ENCODE measurements at regions not wholly inside any gene's neighbourhood (a gene's known extent, or its start where the extent isn't known, plus 50 kb on each side); places are given as distances from the start of the nearest gene placed in this dataset.
A peak's percentile ranks its signal among the peaks of the same experiment; 100 is the strongest.

DNA sequence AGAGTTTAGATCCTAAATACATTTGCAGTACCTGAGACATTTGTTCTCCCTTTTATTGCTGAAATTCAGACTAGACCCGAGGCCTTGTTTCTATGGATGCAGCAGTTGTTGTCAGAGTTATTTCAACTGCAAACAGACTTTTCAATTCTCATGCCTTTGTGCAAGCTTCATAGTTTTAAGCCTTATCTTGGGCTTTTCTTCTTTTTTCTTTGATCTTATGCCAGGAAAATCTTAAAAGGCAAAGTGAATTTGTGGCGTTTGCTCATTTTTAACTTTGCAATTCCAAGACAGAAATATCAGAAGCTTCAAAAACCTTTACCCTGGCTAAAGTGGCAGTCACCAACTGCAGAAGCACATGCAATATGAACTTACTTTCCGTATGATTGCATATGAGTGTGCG is 576.7 kb downstream of the DIPK2A start:
- TF ChIP-seq, protein P1, sequence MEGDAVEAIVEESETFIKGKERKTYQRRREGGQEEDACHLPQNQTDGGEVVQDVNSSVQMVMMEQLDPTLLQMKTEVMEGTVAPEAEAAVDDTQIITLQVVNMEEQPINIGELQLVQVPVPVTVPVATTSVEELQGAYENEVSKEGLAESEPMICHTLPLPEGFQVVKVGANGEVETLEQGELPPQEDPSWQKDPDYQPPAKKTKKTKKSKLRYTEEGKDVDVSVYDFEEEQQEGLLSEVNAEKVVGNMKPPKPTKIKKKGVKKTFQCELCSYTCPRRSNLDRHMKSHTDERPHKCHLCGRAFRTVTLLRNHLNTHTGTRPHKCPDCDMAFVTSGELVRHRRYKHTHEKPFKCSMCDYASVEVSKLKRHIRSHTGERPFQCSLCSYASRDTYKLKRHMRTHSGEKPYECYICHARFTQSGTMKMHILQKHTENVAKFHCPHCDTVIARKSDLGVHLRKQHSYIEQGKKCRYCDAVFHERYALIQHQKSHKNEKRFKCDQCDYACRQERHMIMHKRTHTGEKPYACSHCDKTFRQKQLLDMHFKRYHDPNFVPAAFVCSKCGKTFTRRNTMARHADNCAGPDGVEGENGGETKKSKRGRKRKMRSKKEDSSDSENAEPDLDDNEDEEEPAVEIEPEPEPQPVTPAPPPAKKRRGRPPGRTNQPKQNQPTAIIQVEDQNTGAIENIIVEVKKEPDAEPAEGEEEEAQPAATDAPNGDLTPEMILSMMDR (conservative IDR thresholded peaks at IDR 0.05; ENCODE audit: control insufficient read depth, insufficient read depth, low read depth, low read length), result no peak
- no peak overlapping the region for H3K4me3 ChIP-seq (ENCODE audit: control insufficient read depth, low read depth, low read length)
- DNase-seq (ENCODE audit: low read depth), result no peak

DNA sequence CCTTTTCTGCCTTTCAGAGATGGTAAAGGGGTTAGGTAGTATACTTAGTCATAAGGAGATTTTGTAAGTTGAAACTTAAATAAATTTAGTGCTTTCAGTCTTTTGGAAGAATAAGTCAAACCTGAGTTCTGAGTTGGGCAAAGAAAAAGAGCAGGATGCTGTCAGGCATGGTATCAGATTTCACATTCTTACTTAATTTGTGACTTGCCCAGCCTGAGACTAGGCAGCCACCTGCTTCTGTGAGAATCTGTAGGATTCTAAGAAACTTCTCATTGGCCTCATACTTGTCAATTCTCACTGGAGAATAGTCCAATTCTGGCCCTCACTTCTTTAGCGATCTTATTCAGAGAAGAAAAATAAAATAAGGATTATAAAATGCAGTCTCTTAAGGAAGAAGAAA is 577.5 kb downstream of the DIPK2A start:
- DNase-seq (ENCODE audit: low read depth), result no peak
- no peak overlapping the region for H3K4me3 ChIP-seq (ENCODE audit: control insufficient read depth, low read depth, low read length)

DNA sequence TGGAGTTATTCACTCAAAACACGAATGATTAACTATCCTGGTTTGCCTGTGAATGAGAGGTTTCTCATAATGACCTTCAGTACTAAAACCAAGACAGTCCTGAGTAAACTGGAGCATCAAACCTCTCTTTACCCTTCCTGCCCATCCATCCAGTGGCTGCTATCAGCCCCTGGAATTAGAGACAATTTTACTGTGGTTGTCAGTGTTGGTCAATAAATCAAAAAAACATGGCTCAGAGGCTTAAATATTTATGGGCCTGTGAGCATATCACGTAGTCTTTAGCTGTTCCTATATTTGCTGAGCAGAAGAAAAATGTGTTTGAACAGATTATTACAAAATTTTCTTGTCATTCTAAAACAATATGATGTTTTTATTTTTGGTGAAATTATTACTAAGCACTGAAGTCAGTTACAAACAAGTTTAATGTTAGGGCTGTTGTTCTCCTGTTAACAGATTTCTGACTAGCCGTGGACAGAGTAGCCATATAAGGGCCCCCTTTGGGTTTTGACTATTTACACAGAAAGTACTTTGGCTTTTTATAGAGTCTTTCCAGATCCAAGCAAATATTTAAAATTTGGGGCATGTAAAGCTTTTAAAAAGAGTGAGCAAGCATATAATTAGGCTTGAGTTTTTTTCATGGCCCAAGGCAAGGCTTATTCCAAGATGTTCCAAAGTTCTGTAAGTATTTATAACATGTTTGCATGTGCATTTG is 580.9 kb downstream of the DIPK2A start:
- TF ChIP-seq, protein P1 (conservative IDR thresholded peaks at IDR 0.05; ENCODE audit: control insufficient read depth, insufficient read depth, low read depth, low read length), result no peak

More for the DNA sequence above, 577.5 kb downstream of the DIPK2A start:
- TF ChIP-seq, protein P1 (conservative IDR thresholded peaks at IDR 0.05; ENCODE audit: control insufficient read depth, insufficient read depth, low read depth, low read length), result no peak

DNA sequence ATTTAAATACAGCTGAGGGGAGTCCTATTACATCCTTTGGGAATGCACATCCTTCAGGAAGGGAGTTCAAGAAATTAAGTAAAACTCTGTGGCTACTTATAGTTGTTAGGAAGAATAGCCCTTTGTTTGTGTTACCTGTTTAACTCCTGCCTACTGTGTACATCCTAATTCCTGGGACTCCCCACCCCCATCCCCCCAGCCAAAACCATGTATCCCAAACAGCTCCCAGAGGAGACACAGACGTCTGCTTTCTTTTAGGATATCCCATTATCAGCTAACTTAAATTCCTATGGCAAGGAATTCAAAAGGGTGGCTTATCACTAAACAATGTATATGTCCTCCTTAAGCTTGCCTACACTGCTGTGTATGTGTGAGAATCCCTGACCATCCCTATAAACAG is 581.7 kb downstream of the DIPK2A start:
- H3K4me3 ChIP-seq (ENCODE audit: control insufficient read depth, low read depth, low read length), result no peak overlapping the region
- TF ChIP-seq, protein P1 (conservative IDR thresholded peaks at IDR 0.05; ENCODE audit: control insufficient read depth, insufficient read depth, low read depth, low read length), result no peak
- DNase-seq (ENCODE audit: low read depth), result no peak

More for the DNA sequence above, 580.9 kb downstream of the DIPK2A start:
- H3K4me3 ChIP-seq (ENCODE audit: control insufficient read depth, low read depth, low read length), result no peak overlapping the region
- DNase-seq (ENCODE audit: low read depth), result no peak

DNA sequence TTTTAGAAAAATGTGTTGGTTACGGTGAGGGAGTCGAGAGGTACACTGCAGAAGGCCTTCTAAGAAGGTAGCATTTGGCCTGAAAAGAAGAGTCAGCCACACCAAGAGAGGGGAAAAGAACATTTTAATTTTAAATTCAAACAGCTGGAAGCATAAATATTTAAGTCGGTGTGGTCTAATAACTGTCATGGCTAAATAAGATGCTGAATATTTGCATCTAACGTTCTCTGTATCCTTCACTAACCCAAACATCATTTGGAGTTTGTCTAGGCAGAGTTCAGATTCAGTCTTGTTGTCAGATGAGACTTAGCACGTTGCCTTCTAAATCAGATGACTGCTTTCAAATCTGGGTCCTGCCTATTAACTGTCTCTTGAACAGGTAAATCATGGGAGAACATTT is 583.3 kb downstream of the DIPK2A start:
- DNase-seq (ENCODE audit: low read depth), result no peak
- H3K4me3 ChIP-seq (ENCODE audit: control insufficient read depth, low read depth, low read length), result no peak overlapping the region
- TF ChIP-seq, protein P1 (conservative IDR thresholded peaks at IDR 0.05; ENCODE audit: control insufficient read depth, insufficient read depth, low read depth, low read length), result no peak

DNA sequence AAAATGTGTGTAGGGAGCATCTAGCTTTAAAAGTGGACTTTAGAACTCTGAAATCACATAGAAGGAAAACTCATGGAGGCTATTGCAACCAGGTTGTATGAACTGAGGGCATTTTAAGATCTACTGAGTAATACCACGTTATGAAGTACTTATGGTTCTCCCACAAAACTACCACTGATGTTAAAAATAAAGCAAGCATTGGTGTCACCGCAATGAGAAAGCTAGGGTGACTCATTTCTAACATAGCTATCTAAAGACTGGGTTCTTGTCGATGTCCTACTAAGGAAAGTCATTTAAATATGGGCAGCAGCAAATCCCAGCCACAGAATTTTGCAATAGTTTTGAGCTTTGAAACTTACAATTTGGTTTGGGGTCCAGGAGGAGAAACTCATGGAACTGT is 584.8 kb downstream of the DIPK2A start:
- peak; percentile 7 for DNase-seq (ENCODE audit: low read depth)
- H3K4me3 ChIP-seq (ENCODE audit: control insufficient read depth, low read depth, low read length), result no peak overlapping the region
- TF ChIP-seq, protein P1 (conservative IDR thresholded peaks at IDR 0.05; ENCODE audit: control insufficient read depth, insufficient read depth, low read depth, low read length), result no peak
